ENCODE measurements at regions not wholly inside any gene's neighbourhood (a gene's known extent, or its start where the extent isn't known, plus 50 kb on each side); places are given as distances from the start of the nearest gene placed in this dataset.
A peak's percentile ranks its signal among the peaks of the same experiment; 100 is the strongest.
"Not testable (repeated sequence)": the region's sequence is repeated elsewhere in the genome, so short reads cannot be mapped to it uniquely, and the experiment has no call there.

- DNase-seq = no peak
These were observed 289.7 kb downstream of the BAMBI start for GRCh38 chr10:28967031-28967430.

GRCh38 chr10:28969413-28969812 is 292.1 kb downstream of the BAMBI start:
- DNase-seq = no peak

GRCh38 chr10:28970231-28970630 is 292.9 kb downstream of the BAMBI start:
- DNase-seq = no peak

GRCh38 chr10:28971255-28971654 is 293.9 kb downstream of the BAMBI start:
- no peak for DNase-seq

- no peak for DNase-seq
These were observed 294.4 kb downstream of the BAMBI start for GRCh38 chr10:28971764-28972163.

- no peak for DNase-seq
These were observed 296.1 kb downstream of the BAMBI start for GRCh38 chr10:28973309-28973972.

- peak; percentile 97 for DNase-seq
These were observed 298.7 kb downstream of the BAMBI start for GRCh38 chr10:28975891-28976531.

GRCh38 chr10:28977518-28977917 is 300.2 kb downstream of the BAMBI start:
- DNase-seq = no peak

GRCh38 chr10:28980264-28980663 is 302.9 kb downstream of the BAMBI start:
- no peak for DNase-seq

- no peak for DNase-seq
These were observed 303.7 kb downstream of the BAMBI start for GRCh38 chr10:28981007-28981406.

GRCh38 chr10:28982974-28983373 is 305.7 kb downstream of the BAMBI start:
- DNase-seq = no peak

GRCh38 chr10:28983799-28984198 is 305.1 kb upstream of the LYZL1 start:
- no peak for DNase-seq

- DNase-seq = no peak
These were observed 304.4 kb upstream of the LYZL1 start for GRCh38 chr10:28984431-28984830.

- DNase-seq = no peak
These were observed 303.6 kb upstream of the LYZL1 start for GRCh38 chr10:28985137-28985885.

GRCh38 chr10:28986117-28986792 is 302.6 kb upstream of the LYZL1 start:
- no peak for DNase-seq

- no peak for DNase-seq
These were observed 302.0 kb upstream of the LYZL1 start for GRCh38 chr10:28986856-28987255.

GRCh38 chr10:28987555-28988320 is 301.1 kb upstream of the LYZL1 start:
- DNase-seq = no peak

- DNase-seq = no peak
These were observed 299.9 kb upstream of the LYZL1 start for GRCh38 chr10:28988980-28989379.

- no peak for DNase-seq
These were observed 297.3 kb upstream of the LYZL1 start for GRCh38 chr10:28991333-28992270.

GRCh38 chr10:28993056-28993455 is 295.8 kb upstream of the LYZL1 start:
- DNase-seq = no peak

- no peak for DNase-seq
These were observed 295.0 kb upstream of the LYZL1 start for GRCh38 chr10:28993861-28994260.

GRCh38 chr10:28994802-28995201 is 294.1 kb upstream of the LYZL1 start:
- not testable (repeated sequence) for DNase-seq

Data from NCI-H187 treated with DMSO at 0.1 percent for 48 hours (cell line).